Duodenal mucosa (tissue), 2 donors: ENCODE measurements at regions not wholly inside any gene's neighbourhood (a gene's known extent, or its start where the extent isn't known, plus 50 kb on each side); places are given as distances from the start of the nearest gene placed in this dataset.

Source experiments
- H3K27ac ChIP-seq: one replicate; pipeline ENCODE4 v1.7.0; 2013; ENCODE audit warnings: low read depth, low read length
- H3K27me3 ChIP-seq, 2 donors: one replicate each; pipeline ENCODE4 v1.7.0; 2013; ENCODE audit warnings: low read length in 2 of 2, control low read depth in 1 of 2; ENCODE audit not compliant: insufficient read depth in 2 of 2, control insufficient read depth in 1 of 2
- H3K36me3 ChIP-seq, 2 donors: one replicate each; pipeline ENCODE4 v1.7.0; 2013; ENCODE audit warnings: low read length in 2 of 2, control low read depth in 1 of 2; ENCODE audit not compliant: insufficient read depth in 2 of 2, control insufficient read depth in 1 of 2
- H3K4me1 ChIP-seq, 2 donors: one replicate each; pipeline ENCODE4 v1.7.0; 2013; ENCODE audit warnings: low read length in 2 of 2, control low read depth in 1 of 2; ENCODE audit not compliant: insufficient read depth in 2 of 2, control insufficient read depth in 1 of 2
- H3K4me3 ChIP-seq, 2 donors: one replicate each; pipeline ENCODE4 v1.7.0; 2013; ENCODE audit warnings: low read length in 2 of 2, low read depth in 1 of 2
- H3K9ac ChIP-seq, 2 donors: one replicate each; pipeline ENCODE4 v1.7.0; 2013; ENCODE audit warnings: low read length in 2 of 2, low read depth in 1 of 2
- H3K9me3 ChIP-seq, 2 donors: one replicate each; pipeline ENCODE4 v1.7.0; 2013; ENCODE audit warnings: low read length in 2 of 2, control low read depth in 1 of 2; ENCODE audit not compliant: control insufficient read depth in 1 of 2

GRCh38 chr3:31225923-31226322, 306.8 kb upstream of the STT3B start:
- Histone ChIP-seq H3K4me3 (no peak overlapping the region), H3K9ac (no peak overlapping the region), H3K36me3 (no peaks in the 10 kb centered on the region), H3K27ac (no peak overlapping the region), H3K9me3 (no peaks in the 10 kb centered on the region), H3K27me3 (no peaks in the 10 kb centered on the region), H3K4me1 (no peaks in the 10 kb centered on the region)

GRCh38 chr3:31226346-31226745, 306.4 kb upstream of the STT3B start:
- Histone ChIP-seq H3K27me3 (no peaks in the 10 kb centered on the region), H3K4me1 (no peaks in the 10 kb centered on the region), H3K36me3 (no peaks in the 10 kb centered on the region), H3K4me3 (no peak overlapping the region), H3K27ac (no peak overlapping the region), H3K9ac (no peak overlapping the region), H3K9me3 (no peaks in the 10 kb centered on the region)

GRCh38 chr3:31227131-31227562, 305.6 kb upstream of the STT3B start:
- H3K36me3 ChIP-seq = no peaks in the 10 kb centered on the region
- H3K27ac ChIP-seq = no peak overlapping the region
- no peaks in the 10 kb centered on the region for H3K9me3 ChIP-seq
- no peak overlapping the region for H3K9ac ChIP-seq
- H3K27me3 ChIP-seq = no peaks in the 10 kb centered on the region
- H3K4me1 ChIP-seq = no peaks in the 10 kb centered on the region
- H3K4me3 ChIP-seq = no peak overlapping the region

- Histone ChIP-seq H3K27ac (no peak overlapping the region), H3K9ac (no peak overlapping the region), H3K4me3 (no peak overlapping the region), H3K4me1 (no peaks in the 10 kb centered on the region), H3K9me3 (no peaks in the 10 kb centered on the region), H3K36me3 (no peaks in the 10 kb centered on the region), H3K27me3 (no peaks in the 10 kb centered on the region)
Observed at GRCh38 chr3:31230425-31231223, 302.1 kb upstream of the STT3B start.

- no peak overlapping the region for H3K9ac ChIP-seq
- no peaks in the 10 kb centered on the region for H3K9me3 ChIP-seq
- no peaks in the 10 kb centered on the region for H3K27me3 ChIP-seq
- H3K27ac ChIP-seq = no peak overlapping the region
- H3K4me3 ChIP-seq = no peak overlapping the region
- no peaks in the 10 kb centered on the region for H3K4me1 ChIP-seq
- H3K36me3 ChIP-seq = no peaks in the 10 kb centered on the region
Observed at GRCh38 chr3:31232055-31233025, 300.4 kb upstream of the STT3B start.

- no peak overlapping the region for H3K27ac ChIP-seq
Observed at GRCh38 chr3:31234145-31234544, 298.6 kb upstream of the STT3B start.

GRCh38 chr3:31235062-31235700, 297.5 kb upstream of the STT3B start:
- no peak overlapping the region for H3K27ac ChIP-seq
- H3K27me3 ChIP-seq = no peaks in the 10 kb centered on the region
- H3K4me1 ChIP-seq = no peaks in the 10 kb centered on the region
- H3K9ac ChIP-seq = no peak overlapping the region
- H3K36me3 ChIP-seq = no peaks in the 10 kb centered on the region
- no peak overlapping the region for H3K4me3 ChIP-seq
- no peaks in the 10 kb centered on the region for H3K9me3 ChIP-seq

More at GRCh38 chr3:31234145-31234544, 298.6 kb upstream of the STT3B start:
- no peaks in the 10 kb centered on the region for H3K4me1 ChIP-seq
- H3K4me3 ChIP-seq = no peak overlapping the region
- no peak overlapping the region for H3K9ac ChIP-seq
- H3K27me3 ChIP-seq = no peaks in the 10 kb centered on the region
- no peaks in the 10 kb centered on the region for H3K36me3 ChIP-seq
- H3K9me3 ChIP-seq = no peaks in the 10 kb centered on the region

GRCh38 chr3:31237887-31238286, 294.8 kb upstream of the STT3B start:
- Histone ChIP-seq H3K9me3 (no peaks in the 10 kb centered on the region), H3K4me1 (no peaks in the 10 kb centered on the region)

GRCh38 chr3:31240013-31240412, 292.7 kb upstream of the STT3B start:
- no peaks in the 10 kb centered on the region for H3K36me3 ChIP-seq
- H3K9ac ChIP-seq = no peak overlapping the region
- H3K4me3 ChIP-seq = no peak overlapping the region
- no peak overlapping the region for H3K27ac ChIP-seq
- H3K27me3 ChIP-seq = no peaks in the 10 kb centered on the region
- H3K9me3 ChIP-seq = no peaks in the 10 kb centered on the region
- H3K4me1 ChIP-seq = no peaks in the 10 kb centered on the region

More at GRCh38 chr3:31237887-31238286, 294.8 kb upstream of the STT3B start:
- Histone ChIP-seq H3K27me3 (no peaks in the 10 kb centered on the region), H3K36me3 (no peaks in the 10 kb centered on the region), H3K27ac (no peak overlapping the region), H3K9ac (no peak overlapping the region), H3K4me3 (no peak overlapping the region)

- Histone ChIP-seq H3K4me1 (no peaks in the 10 kb centered on the region), H3K27me3 (no peaks in the 10 kb centered on the region), H3K4me3 (no peak overlapping the region), H3K9me3 (no peaks in the 10 kb centered on the region), H3K27ac (no peak overlapping the region), H3K9ac (no peak overlapping the region), H3K36me3 (no peaks in the 10 kb centered on the region)
Observed at GRCh38 chr3:31240466-31240865, 292.3 kb upstream of the STT3B start.
